H9 (cell line): ENCODE measurements at regions not wholly inside any gene's neighbourhood (a gene's known extent, or its start where the extent isn't known, plus 50 kb on each side); places are given as distances from the start of the nearest gene placed in this dataset.

ENCODE experiments used
- DNase-seq: peaks from one replicate; pipeline ENCODE4 v3.0.0-alpha.2; 2017
- H2AFZ ChIP-seq: one replicate; pipeline ENCODE4 v1.6.1; 2013; ENCODE audit warnings: mild to moderate bottlenecking, low read length, control low read depth, moderate library complexity
- H2AK5ac ChIP-seq: 2 replicates; pipeline ENCODE4 v1.6.1; 2013; ENCODE audit warnings: low read length, control low read depth, mixed read lengths; ENCODE audit not compliant: insufficient read length
- H2BK120ac ChIP-seq: one replicate; pipeline ENCODE4 v1.6.1; 2013; ENCODE audit warnings: low read depth, mild to moderate bottlenecking, low read length, control low read depth, inconsistent platforms; ENCODE audit not compliant: poor library complexity, severe bottlenecking
- H2BK12ac ChIP-seq: 2 replicates; pipeline ENCODE4 v1.6.1; 2013; ENCODE audit warnings: low read length, control low read depth, mixed read lengths, low read depth; ENCODE audit not compliant: insufficient read length
- H2BK15ac ChIP-seq: 2 replicates; pipeline ENCODE4 v1.6.1; 2013; ENCODE audit warnings: low read depth, low read length, control low read depth
- H2BK20ac ChIP-seq: one replicate; pipeline ENCODE4 v1.6.1; 2013; ENCODE audit warnings: low read depth, mild to moderate bottlenecking, low read length, control low read depth, inconsistent platforms; ENCODE audit not compliant: poor library complexity, severe bottlenecking
- H2BK5ac ChIP-seq: 2 replicates; pipeline ENCODE4 v1.6.1; 2013; ENCODE audit warnings: low read length, control low read depth, mixed read lengths; ENCODE audit not compliant: insufficient read length
- H3K14ac ChIP-seq: 2 replicates; pipeline ENCODE4 v1.6.1; 2013; ENCODE audit warnings: low read length, control low read depth; ENCODE audit not compliant: insufficient read depth
- H3K18ac ChIP-seq: 2 replicates; pipeline ENCODE4 v1.6.1; 2013; ENCODE audit warnings: low read depth, mild to moderate bottlenecking, mixed read lengths, low read length, control low read depth; ENCODE audit not compliant: insufficient read length
- H3K23ac ChIP-seq: 2 replicates; pipeline ENCODE4 v1.6.1; 2013; ENCODE audit warnings: low read length, control low read depth, mixed read lengths, low read depth; ENCODE audit not compliant: insufficient read length
- H3K23me2 ChIP-seq: 2 replicates; pipeline ENCODE4 v1.6.1; 2013; ENCODE audit warnings: low read depth, mild to moderate bottlenecking, mixed read lengths, low read length, control low read depth; ENCODE audit not compliant: insufficient read length, poor library complexity, severe bottlenecking
- H3K27ac ChIP-seq: 2 replicates; pipeline ENCODE4 v1.5.1; 2013; ENCODE audit warnings: low read length, control low read depth, mixed read lengths, low read depth; ENCODE audit not compliant: insufficient read length
- H3K27me3 ChIP-seq: 2 replicates; pipeline ENCODE4 v1.6.1; 2013; ENCODE audit warnings: low read length, control low read depth, inconsistent platforms; ENCODE audit not compliant: insufficient read depth
- H3K4ac ChIP-seq: 2 replicates; pipeline ENCODE4 v1.6.1; 2013; ENCODE audit warnings: low read depth, mild to moderate bottlenecking, control low read depth, inconsistent platforms, low read length, moderate library complexity
- H3K4me1 ChIP-seq: 2 replicates; pipeline ENCODE4 v1.6.1; 2013; ENCODE audit warnings: low read length, control low read depth, inconsistent platforms; ENCODE audit not compliant: insufficient read depth
- H3K4me2 ChIP-seq: 2 replicates; pipeline ENCODE4 v1.6.1; 2013; ENCODE audit warnings: low read length, control low read depth, mixed read lengths; ENCODE audit not compliant: insufficient read length, insufficient read depth
- H3K56ac ChIP-seq: 2 replicates; pipeline ENCODE4 v1.6.1; 2013; ENCODE audit warnings: low read depth, mild to moderate bottlenecking, mixed read lengths, low read length, control low read depth; ENCODE audit not compliant: insufficient read length
- H3K79me1 ChIP-seq: 2 replicates; pipeline ENCODE4 v1.6.1; 2013; ENCODE audit warnings: low read depth, mild to moderate bottlenecking, moderate library complexity, low read length, control low read depth, inconsistent platforms; ENCODE audit not compliant: insufficient read depth, poor library complexity, severe bottlenecking
- H3K79me2 ChIP-seq: 2 replicates; pipeline ENCODE4 v1.6.1; 2013; ENCODE audit warnings: low read length, control low read depth, inconsistent platforms; ENCODE audit not compliant: insufficient read depth
- H3K9ac ChIP-seq: 2 replicates; pipeline ENCODE4 v1.6.1; 2013; ENCODE audit warnings: low read length, control low read depth, mixed read lengths; ENCODE audit not compliant: insufficient read length; ENCODE audit errors: extremely low read depth
- H3K9me3 ChIP-seq: one replicate; pipeline ENCODE4 v1.6.1; 2013; ENCODE audit warnings: low read depth, low read length, inconsistent platforms; ENCODE audit not compliant: control insufficient read depth
- H3T11ph ChIP-seq: one replicate; pipeline ENCODE4 v1.6.1; 2013; ENCODE audit warnings: mild to moderate bottlenecking, low read length, control low read depth, inconsistent platforms
- H4K20me1 ChIP-seq: one replicate; pipeline ENCODE4 v1.6.1; 2013; ENCODE audit not compliant: control insufficient read depth, insufficient read length, insufficient read depth
- H4K5ac ChIP-seq: 2 replicates; pipeline ENCODE4 v1.6.1; 2013; ENCODE audit warnings: low read depth, mild to moderate bottlenecking, mixed read lengths, low read length, control low read depth; ENCODE audit not compliant: insufficient read length
- H4K8ac ChIP-seq: replicated peaks from 2 replicates; pipeline ENCODE4 v1.6.1; 2013; ENCODE audit warnings: low read length, control low read depth, mixed read lengths, low read depth; ENCODE audit not compliant: insufficient read length
- H4K91ac ChIP-seq: 2 replicates; pipeline ENCODE4 v1.6.1; 2013; ENCODE audit warnings: low read depth, mild to moderate bottlenecking, moderate library complexity, mixed read lengths, low read length, control low read depth; ENCODE audit not compliant: insufficient read length
- H3K27ac Mint-ChIP-seq, 3 experiments: 2 replicates in 2 of 3; 3 replicates in 1 of 3; pipeline ENCODE4 v1.8.0; 2020 to 2021; ENCODE audit warnings: mixed read lengths in 3 of 3, mild to moderate bottlenecking in 1 of 3, moderate library complexity in 1 of 3
- H3K27me3 Mint-ChIP-seq: 2 replicates; pipeline ENCODE4 v1.8.0; 2021; ENCODE audit warnings: low read depth, mild to moderate bottlenecking, moderate library complexity, mixed read lengths
- H3K36me3 Mint-ChIP-seq, 3 experiments: 2 replicates in 2 of 3; 3 replicates in 1 of 3; pipeline ENCODE4 v1.8.0; 2020 to 2021; ENCODE audit warnings: low read depth in 3 of 3, mixed read lengths in 3 of 3; ENCODE audit not compliant: insufficient read depth in 1 of 3
- H3K4me1 Mint-ChIP-seq, 2 experiments: 2 replicates each; pipeline ENCODE4 v1.8.0; 2020; ENCODE audit warnings: mixed read lengths in 2 of 2
- H3K4me3 Mint-ChIP-seq, 2 experiments: 2 replicates in 1 of 2; 3 replicates in 1 of 2; pipeline ENCODE4 v1.8.0; 2020 to 2021; ENCODE audit warnings: mild to moderate bottlenecking in 2 of 2, mixed read lengths in 2 of 2, moderate library complexity in 1 of 2
- H3K9me3 Mint-ChIP-seq, 2 experiments: 2 replicates in 1 of 2; 3 replicates in 1 of 2; pipeline ENCODE4 v1.8.0; 2020; ENCODE audit warnings: mild to moderate bottlenecking in 2 of 2, mixed read lengths in 2 of 2, moderate library complexity in 1 of 2
- CTCF ChIP-seq: fragments of 200-600 bp; sonication (generic); conservative IDR thresholded peaks from 3 replicates; pipeline ENCODE4 v1.8.0; 2021; ENCODE audit warnings: antibody characterized with exemption, mild to moderate bottlenecking
- WGBS: extraction: QIAGEN DNeasy Blood & Tissue Kit; methylation state at CpG from one replicate; pipeline ENCODE4 v1.1.7; 2013; ENCODE audit warnings: missing lambda C conversion rate, low lambda C conversion rate, mixed read lengths; ENCODE audit not compliant: insufficient read length; ENCODE audit errors: extremely low coverage; 5-methylcytosine and 5-hydroxymethylcytosine counted together

GRCh38 chr11:116282481-116282880 is 490.3 kb downstream of the BUD13 start:
- no peak overlapping the region for H3K18ac ChIP-seq
- no peak overlapping the region for H2AK5ac ChIP-seq
- Mint-ChIP-seq H3K4me1 (no peaks in the 10 kb centered on the region), H3K36me3 (no peaks in the 10 kb centered on the region), H3K9me3 (no peaks in the 10 kb centered on the region), H3K4me3 (no peak overlapping the region), H3K27ac (no peak overlapping the region), H3K27me3 (no peaks in the 10 kb centered on the region; the same call in 1 of the 2 replicates)
- no peak overlapping the region for H3K14ac ChIP-seq
- H3K56ac ChIP-seq: no peak overlapping the region
- no peak overlapping the region for H4K91ac ChIP-seq
- no peaks in the 10 kb centered on the region for H3K79me1 ChIP-seq
- H3K27ac ChIP-seq: no peak overlapping the region
- no CpG with 5 or more reads among the region's 4 CpGs for WGBS
- H3T11ph ChIP-seq: no peak overlapping the region
- H3K79me2 ChIP-seq: no peaks in the 10 kb centered on the region
- no peak overlapping the region for H2BK15ac ChIP-seq
- no peak overlapping the region for H3K4ac ChIP-seq
- no peak for TF ChIP-seq CTCF
- no peak overlapping the region for H2AFZ ChIP-seq
- H3K27me3 ChIP-seq: no peaks in the 10 kb centered on the region
- H4K20me1 ChIP-seq: no peaks in the 10 kb centered on the region
- H2BK20ac ChIP-seq: no peak overlapping the region
- H3K4me2 ChIP-seq: no peak overlapping the region
- no peaks in the 10 kb centered on the region for H3K23me2 ChIP-seq
- no peak overlapping the region for H2BK12ac ChIP-seq
- H3K9me3 ChIP-seq: no peaks in the 10 kb centered on the region
- no peak overlapping the region for H3K9ac ChIP-seq
- no peak overlapping the region for H2BK5ac ChIP-seq
- no peak overlapping the region for H4K8ac ChIP-seq
- no peak overlapping the region for H4K5ac ChIP-seq
- H3K23ac ChIP-seq: no peak overlapping the region
- no peak overlapping the region for H2BK120ac ChIP-seq
- H3K4me1 ChIP-seq: no peaks in the 10 kb centered on the region
- DNase-seq: no peak
